ENCODE measurements at regions not wholly inside any gene's neighbourhood (a gene's known extent, or its start where the extent isn't known, plus 50 kb on each side); places are given as distances from the start of the nearest gene placed in this dataset.
"Not testable (repeated sequence)": the region's sequence is repeated elsewhere in the genome, so short reads cannot be mapped to it uniquely, and the experiment has no call there.

- TF ChIP-seq, protein P1, sequence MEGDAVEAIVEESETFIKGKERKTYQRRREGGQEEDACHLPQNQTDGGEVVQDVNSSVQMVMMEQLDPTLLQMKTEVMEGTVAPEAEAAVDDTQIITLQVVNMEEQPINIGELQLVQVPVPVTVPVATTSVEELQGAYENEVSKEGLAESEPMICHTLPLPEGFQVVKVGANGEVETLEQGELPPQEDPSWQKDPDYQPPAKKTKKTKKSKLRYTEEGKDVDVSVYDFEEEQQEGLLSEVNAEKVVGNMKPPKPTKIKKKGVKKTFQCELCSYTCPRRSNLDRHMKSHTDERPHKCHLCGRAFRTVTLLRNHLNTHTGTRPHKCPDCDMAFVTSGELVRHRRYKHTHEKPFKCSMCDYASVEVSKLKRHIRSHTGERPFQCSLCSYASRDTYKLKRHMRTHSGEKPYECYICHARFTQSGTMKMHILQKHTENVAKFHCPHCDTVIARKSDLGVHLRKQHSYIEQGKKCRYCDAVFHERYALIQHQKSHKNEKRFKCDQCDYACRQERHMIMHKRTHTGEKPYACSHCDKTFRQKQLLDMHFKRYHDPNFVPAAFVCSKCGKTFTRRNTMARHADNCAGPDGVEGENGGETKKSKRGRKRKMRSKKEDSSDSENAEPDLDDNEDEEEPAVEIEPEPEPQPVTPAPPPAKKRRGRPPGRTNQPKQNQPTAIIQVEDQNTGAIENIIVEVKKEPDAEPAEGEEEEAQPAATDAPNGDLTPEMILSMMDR (IDR thresholded peaks at IDR 0.05; ENCODE audit: insufficient read depth, low read length, poor library complexity, severe bottlenecking), result no peak
- Histone ChIP-seq H3K4me3 (ENCODE audit: low read depth, low read length) (no peak overlapping the region), H3K27me3 (ENCODE audit: control insufficient read depth, insufficient read depth, low read length) (no peaks in the 10 kb centered on the region), H3K36me3 (ENCODE audit: control insufficient read depth, insufficient read depth, low read length) (no peaks in the 10 kb centered on the region)
- no peak for DNase-seq (ENCODE audit: low read depth)
Observed at GRCh38 chr2:13504808-13505207, 788.1 kb downstream of the TRIB2 start.

DNA sequence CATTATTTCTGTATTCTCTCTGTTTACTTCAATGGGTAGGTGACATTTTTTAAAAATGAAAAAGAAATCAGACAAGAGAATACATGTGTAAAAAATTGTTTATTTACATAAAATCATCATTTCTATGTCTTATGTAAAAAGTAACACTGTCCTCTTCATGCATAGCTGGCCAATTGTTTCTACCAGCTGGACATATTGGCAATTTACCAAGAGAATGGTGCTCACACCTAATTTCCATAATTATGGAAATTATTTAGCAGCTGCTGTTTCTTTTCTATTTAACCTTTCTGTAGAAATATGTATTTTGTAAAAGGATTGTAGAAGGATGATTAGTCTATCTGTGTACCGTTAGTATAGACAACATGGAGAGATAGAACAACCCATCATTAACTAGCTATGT, 791.9 kb downstream of the TRIB2 start:
- TF ChIP-seq, protein P1 (IDR thresholded peaks at IDR 0.05; ENCODE audit: insufficient read depth, low read length, poor library complexity, severe bottlenecking), result no peak
- Histone ChIP-seq H3K36me3 (ENCODE audit: control insufficient read depth, insufficient read depth, low read length) (no peaks in the 10 kb centered on the region), H3K4me3 (ENCODE audit: low read depth, low read length) (no peak overlapping the region), H3K27me3 (ENCODE audit: control insufficient read depth, insufficient read depth, low read length) (no peaks in the 10 kb centered on the region)
- no peak for DNase-seq (ENCODE audit: low read depth)

DNA sequence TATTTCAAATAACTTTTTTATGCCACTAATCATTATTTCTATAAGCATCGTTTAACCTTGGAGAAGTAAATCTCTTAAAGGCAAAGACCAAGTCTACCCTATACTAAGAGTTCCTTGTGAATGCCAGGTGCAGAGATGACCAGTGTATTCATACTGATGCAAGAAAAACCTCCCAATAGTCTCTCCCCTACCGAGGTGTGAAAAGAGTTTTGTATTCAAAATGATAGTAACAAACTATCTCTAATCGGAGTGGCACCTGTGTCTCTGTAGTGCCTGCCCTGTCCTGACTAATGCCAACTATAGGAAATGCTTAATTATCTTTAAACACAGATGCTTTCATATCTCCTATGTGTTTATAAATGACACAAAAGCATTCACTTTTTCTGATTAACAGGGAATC, 798.5 kb downstream of the TRIB2 start:
- Histone ChIP-seq H3K4me3 (ENCODE audit: low read depth, low read length) (no peak overlapping the region), H3K36me3 (ENCODE audit: control insufficient read depth, insufficient read depth, low read length) (no peaks in the 10 kb centered on the region), H3K27me3 (ENCODE audit: control insufficient read depth, insufficient read depth, low read length) (no peaks in the 10 kb centered on the region)
- DNase-seq (ENCODE audit: low read depth), result no peak
- TF ChIP-seq, protein P1 (IDR thresholded peaks at IDR 0.05; ENCODE audit: insufficient read depth, low read length, poor library complexity, severe bottlenecking), result no peak

DNA sequence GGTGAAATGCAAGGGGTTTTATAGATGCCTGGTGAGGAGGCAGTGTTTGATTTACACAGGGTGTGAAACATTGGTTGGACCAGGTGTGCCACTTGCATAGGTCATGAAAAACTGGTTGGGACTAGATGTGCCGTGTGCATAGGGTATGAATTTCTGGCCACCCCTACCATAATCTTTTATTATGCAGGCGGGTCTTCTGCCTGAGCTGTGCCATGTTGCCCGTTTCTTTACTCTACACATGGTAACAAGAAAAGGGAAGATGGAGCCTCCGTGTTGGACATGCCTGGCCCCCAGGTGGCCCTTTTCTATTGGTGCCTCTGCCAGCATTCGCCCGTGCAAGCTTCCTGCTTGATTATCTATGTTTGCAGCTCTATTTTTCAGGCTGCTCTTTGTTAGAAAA, 805.4 kb downstream of the TRIB2 start:
- DNase-seq (ENCODE audit: low read depth), result no peak
- TF ChIP-seq, protein P1 (IDR thresholded peaks at IDR 0.05; ENCODE audit: insufficient read depth, low read length, poor library complexity, severe bottlenecking), result no peak
- Histone ChIP-seq H3K4me3 (ENCODE audit: low read depth, low read length) (no peak overlapping the region), H3K27me3 (ENCODE audit: control insufficient read depth, insufficient read depth, low read length) (no peaks in the 10 kb centered on the region), H3K36me3 (ENCODE audit: control insufficient read depth, insufficient read depth, low read length) (no peaks in the 10 kb centered on the region)

- TF ChIP-seq, protein P1 (IDR thresholded peaks at IDR 0.05; ENCODE audit: insufficient read depth, low read length, poor library complexity, severe bottlenecking), result peak; percentile 14
- H3K4me3 ChIP-seq (ENCODE audit: low read depth, low read length), result no peak overlapping the region
- H3K27me3 ChIP-seq (ENCODE audit: control insufficient read depth, insufficient read depth, low read length), result no peaks in the 10 kb centered on the region
- DNase-seq (ENCODE audit: low read depth), result peak; percentile 18
- no peaks in the 10 kb centered on the region for H3K36me3 ChIP-seq (ENCODE audit: control insufficient read depth, insufficient read depth, low read length)
Observed at GRCh38 chr2:13522917-13523821, 806.4 kb downstream of the TRIB2 start.

GRCh38 chr2:13524492-13524891, 807.8 kb downstream of the TRIB2 start:
- no peak for DNase-seq (ENCODE audit: low read depth)
- H3K27me3 ChIP-seq (ENCODE audit: control insufficient read depth, insufficient read depth, low read length), result no peaks in the 10 kb centered on the region
- H3K36me3 ChIP-seq (ENCODE audit: control insufficient read depth, insufficient read depth, low read length), result no peaks in the 10 kb centered on the region
- H3K4me3 ChIP-seq (ENCODE audit: low read depth, low read length), result no peak overlapping the region
- TF ChIP-seq, protein P1 (IDR thresholded peaks at IDR 0.05; ENCODE audit: insufficient read depth, low read length, poor library complexity, severe bottlenecking), result no peak

- not testable (repeated sequence) for H3K36me3 ChIP-seq (ENCODE audit: control insufficient read depth, insufficient read depth, low read length); DNase-seq (ENCODE audit: low read depth); H3K4me3 ChIP-seq (ENCODE audit: low read depth, low read length); H3K27me3 ChIP-seq (ENCODE audit: control insufficient read depth, insufficient read depth, low read length)
Observed at GRCh38 chr2:13531735-13532410, 815.1 kb downstream of the TRIB2 start.

Data from kidney epithelial cell (primary cell).